ENCODE measurements at regions not wholly inside any gene's neighbourhood (a gene's known extent, or its start where the extent isn't known, plus 50 kb on each side); places are given as distances from the start of the nearest gene placed in this dataset.
"Not testable (repeated sequence)": the region's sequence is repeated elsewhere in the genome, so short reads cannot be mapped to it uniquely, and the experiment has no call there.

DNA sequence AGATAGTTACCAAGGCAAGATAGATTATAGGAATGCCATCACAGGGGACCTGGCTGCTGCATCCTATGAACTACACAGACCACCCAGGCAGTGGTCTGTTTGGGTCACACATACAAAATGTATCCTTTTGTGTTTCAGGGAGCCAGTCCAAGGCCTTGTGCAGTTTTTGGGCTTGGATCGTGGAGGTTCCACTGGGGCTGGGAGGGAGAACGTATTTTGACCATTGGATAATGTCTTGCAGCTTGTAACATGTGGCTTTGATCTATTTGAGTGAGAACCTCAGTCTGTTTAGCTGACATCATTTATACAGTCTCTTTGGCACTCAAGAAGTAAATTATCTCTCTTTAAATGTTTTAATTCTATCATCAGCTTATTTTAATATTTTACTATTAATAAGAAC is 147.3 kb downstream of the DUSP10 start:
- in situ Hi-C loops (cut with MboI), result no loop called here
- H4K20me1 ChIP-seq (ENCODE audit: insufficient read depth), result no peaks in the 10 kb centered on the region
- no peaks in the 10 kb centered on the region for H3K9me2 ChIP-seq (ENCODE audit: insufficient read depth)
- no peaks in the 10 kb centered on the region for H3K9me3 ChIP-seq (ENCODE audit: low read depth)
- H3K4me2 ChIP-seq (ENCODE audit: unreplicated experiment), result no peak overlapping the region
- DNase-seq, result no peak
- H3K4me3 ChIP-seq, result no peak overlapping the region
- H2AFZ ChIP-seq, result no peak overlapping the region
- H3K36me3 ChIP-seq (ENCODE audit: low read depth), result no peaks in the 10 kb centered on the region
- WGBS, 2 experiments (ENCODE audit: low coverage in 1 of 2, low lambda C conversion rate in 2 of 2, missing lambda C conversion rate in 2 of 2), result 28 to 40% methylated on average over 2 of the region's 2 CpGs
- no peak overlapping the region for H3K27ac ChIP-seq
- no peaks in the 10 kb centered on the region for H3K27me3 ChIP-seq (replicated peaks; ENCODE audit: insufficient read depth)
- no peak overlapping the region for H3K9ac ChIP-seq
- TF ChIP-seq EZH2 (IDR thresholded peaks at IDR 0.05; ENCODE audit: insufficient read depth, poor library complexity, severe bottlenecking), result no peak
- no peak for TF ChIP-seq EZH2phosphoT487 (IDR thresholded peaks at IDR 0.05; ENCODE audit: insufficient read depth, low read depth)
- no peaks in the 10 kb centered on the region for H3K79me2 ChIP-seq (ENCODE audit: insufficient read depth)
- H3F3A ChIP-seq (ENCODE audit: insufficient read depth), result no peaks in the 10 kb centered on the region
- no peaks in the 10 kb centered on the region for H3K4me1 ChIP-seq (ENCODE audit: insufficient read depth)

DNA sequence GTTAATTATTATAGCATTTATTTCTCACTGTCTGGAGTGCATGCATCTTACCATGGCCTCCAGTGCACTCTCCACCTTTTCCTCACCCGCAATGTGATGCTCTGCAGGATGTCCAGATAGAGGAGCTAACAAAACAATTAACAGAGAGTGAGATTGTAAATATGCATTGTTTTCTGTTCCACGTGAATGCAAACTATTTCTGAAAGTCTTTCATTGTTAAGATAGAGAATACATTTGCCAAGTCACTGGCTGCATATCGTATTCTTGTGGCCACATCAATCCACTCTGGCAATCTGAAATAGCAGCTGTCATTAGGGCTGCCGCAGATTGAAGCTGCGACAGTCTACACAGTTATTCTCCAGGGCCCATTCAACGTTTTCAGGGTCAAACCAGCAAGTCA is 143.8 kb downstream of the DUSP10 start:
- in situ Hi-C loops (cut with MboI), result no loop called here
- no peaks in the 10 kb centered on the region for H3K9me3 ChIP-seq (ENCODE audit: low read depth)
- H2AFZ ChIP-seq, result no peak overlapping the region
- TF ChIP-seq EZH2phosphoT487 (IDR thresholded peaks at IDR 0.05; ENCODE audit: insufficient read depth, low read depth) (no peak), EZH2 (IDR thresholded peaks at IDR 0.05; ENCODE audit: insufficient read depth, poor library complexity, severe bottlenecking) (no peak)
- H3K4me2 ChIP-seq (ENCODE audit: unreplicated experiment), result no peak overlapping the region
- 71 to 76% methylated on average over 6 of the region's 6 CpGs for WGBS, 2 experiments (ENCODE audit: low coverage in 1 of 2, low lambda C conversion rate in 2 of 2, missing lambda C conversion rate in 2 of 2)
- H3K79me2 ChIP-seq (ENCODE audit: insufficient read depth), result no peaks in the 10 kb centered on the region
- H3K9me2 ChIP-seq (ENCODE audit: insufficient read depth), result no peaks in the 10 kb centered on the region; the same call in 1 of the 2 replicates
- no peaks in the 10 kb centered on the region for H3K36me3 ChIP-seq (ENCODE audit: low read depth)
- H3K9ac ChIP-seq, result no peak overlapping the region
- H4K20me1 ChIP-seq (ENCODE audit: insufficient read depth), result no peaks in the 10 kb centered on the region
- H3F3A ChIP-seq (ENCODE audit: insufficient read depth), result no peaks in the 10 kb centered on the region
- no peaks in the 10 kb centered on the region for H3K27me3 ChIP-seq (replicated peaks; ENCODE audit: insufficient read depth)
- no peak overlapping the region for H3K4me3 ChIP-seq
- DNase-seq, result no peak
- no peak overlapping the region for H3K27ac ChIP-seq
- H3K4me1 ChIP-seq (ENCODE audit: insufficient read depth), result peaks cover 9% of the 10 kb centered on the region

DNA sequence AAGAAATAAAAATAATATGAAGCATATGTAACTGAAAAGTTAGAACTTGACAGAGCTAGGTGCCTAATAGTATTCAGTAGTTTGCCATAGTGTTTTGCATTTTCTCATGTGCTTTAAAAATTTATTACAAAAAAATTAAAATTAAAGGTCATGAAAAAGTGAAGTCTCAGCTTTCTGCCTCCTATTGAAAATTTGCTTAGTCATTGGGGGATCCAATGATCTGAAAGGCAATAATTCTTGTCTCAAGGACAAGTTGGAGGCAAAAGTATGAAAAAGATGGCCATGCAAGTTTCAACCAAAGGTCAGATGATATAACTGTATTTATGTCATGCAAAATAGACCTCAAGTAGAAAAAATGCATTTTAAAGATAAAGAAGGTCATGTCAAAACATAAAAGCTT is 140.7 kb downstream of the DUSP10 start:
- DNase-seq, result no peak
- Histone ChIP-seq H3K4me2 (ENCODE audit: unreplicated experiment) (no peak overlapping the region), H3K9ac (no peak overlapping the region), H4K20me1 (ENCODE audit: insufficient read depth) (no peaks in the 10 kb centered on the region), H3K9me2 (ENCODE audit: insufficient read depth) (no peaks in the 10 kb centered on the region; the same call in 1 of the 2 replicates), H3K9me3 (ENCODE audit: low read depth) (no peaks in the 10 kb centered on the region), H3K4me3 (no peak overlapping the region), H3K27me3 (replicated peaks; ENCODE audit: insufficient read depth) (no peaks in the 10 kb centered on the region), H3K36me3 (ENCODE audit: low read depth) (no peaks in the 10 kb centered on the region), H3K4me1 (ENCODE audit: insufficient read depth) (peaks cover 11% of the 10 kb centered on the region), H3F3A (ENCODE audit: insufficient read depth) (no peaks in the 10 kb centered on the region), H3K27ac (no peak overlapping the region), H3K79me2 (ENCODE audit: insufficient read depth) (no peaks in the 10 kb centered on the region), H2AFZ (no peak overlapping the region)
- in situ Hi-C loops (cut with MboI), result no loop called here
- TF ChIP-seq EZH2 (IDR thresholded peaks at IDR 0.05; ENCODE audit: insufficient read depth, poor library complexity, severe bottlenecking), result no peak
- TF ChIP-seq EZH2phosphoT487 (IDR thresholded peaks at IDR 0.05; ENCODE audit: insufficient read depth, low read depth), result no peak

DNA sequence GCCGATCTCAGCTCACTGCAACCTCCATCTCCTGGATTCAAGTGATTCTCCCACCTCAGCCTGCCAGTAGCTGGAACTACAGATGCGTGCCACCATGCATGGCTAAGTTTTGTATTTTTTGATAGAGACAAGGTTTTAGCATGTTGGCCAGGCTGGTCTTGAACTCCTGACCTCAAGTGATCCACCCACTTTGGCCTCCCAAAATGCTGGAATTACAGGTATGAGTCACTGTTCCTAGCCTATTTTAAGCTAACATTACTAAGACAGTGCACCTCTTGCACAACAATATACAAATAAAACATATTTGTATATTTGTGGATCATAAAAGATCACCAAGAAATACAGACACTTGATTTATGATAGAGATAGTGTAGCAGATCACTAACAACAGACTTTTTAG is 139.1 kb downstream of the DUSP10 start:
- H3K9me2 ChIP-seq (ENCODE audit: insufficient read depth), result no peaks in the 10 kb centered on the region; the same call in 1 of the 2 replicates
- H3K4me3 ChIP-seq, result no peak overlapping the region
- TF ChIP-seq EZH2phosphoT487 (IDR thresholded peaks at IDR 0.05; ENCODE audit: insufficient read depth, low read depth) (no peak), EZH2 (IDR thresholded peaks at IDR 0.05; ENCODE audit: insufficient read depth, poor library complexity, severe bottlenecking) (no peak)
- H3K36me3 ChIP-seq (ENCODE audit: low read depth), result no peaks in the 10 kb centered on the region
- H3K9me3 ChIP-seq (ENCODE audit: low read depth), result no peaks in the 10 kb centered on the region
- in situ Hi-C loops (cut with MboI), result no loop called here
- peak; percentile 64 for DNase-seq
- no peaks in the 10 kb centered on the region for H4K20me1 ChIP-seq (ENCODE audit: insufficient read depth)
- peaks cover 11% of the 10 kb centered on the region for H3K4me1 ChIP-seq (ENCODE audit: insufficient read depth)
- H2AFZ ChIP-seq, result no peak overlapping the region
- no peak overlapping the region for H3K27ac ChIP-seq
- no peaks in the 10 kb centered on the region for H3K27me3 ChIP-seq (replicated peaks; ENCODE audit: insufficient read depth)
- no peaks in the 10 kb centered on the region for H3K79me2 ChIP-seq (ENCODE audit: insufficient read depth)
- H3K9ac ChIP-seq, result no peak overlapping the region
- 26 to 38% methylated on average over 2 of the region's 2 CpGs for WGBS, 2 experiments (ENCODE audit: low coverage in 1 of 2, low lambda C conversion rate in 2 of 2, missing lambda C conversion rate in 2 of 2)
- no peaks in the 10 kb centered on the region for H3F3A ChIP-seq (ENCODE audit: insufficient read depth)
- no peak overlapping the region for H3K4me2 ChIP-seq (ENCODE audit: unreplicated experiment)

DNA sequence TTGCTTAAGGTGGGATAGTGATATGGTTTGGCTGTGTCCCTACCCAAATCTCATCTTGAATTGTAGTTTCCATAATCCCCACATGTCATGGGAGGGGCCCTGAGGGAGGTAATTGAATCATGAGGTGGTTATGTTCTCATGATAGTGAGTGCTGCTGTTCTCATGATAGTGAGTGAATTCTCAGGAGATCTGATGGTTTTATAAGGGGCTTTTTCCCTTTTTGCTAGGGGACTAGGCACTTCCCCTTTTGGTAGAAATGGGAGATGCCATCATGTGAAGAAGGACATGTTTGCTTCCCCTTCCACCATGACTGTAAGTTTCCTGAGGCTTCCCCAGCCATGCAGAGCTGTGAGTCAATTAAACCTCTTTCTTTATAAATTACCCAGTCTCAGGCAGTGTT is 137.5 kb downstream of the DUSP10 start:
- H3K9ac ChIP-seq; in situ Hi-C loops (cut with MboI); H4K20me1 ChIP-seq (ENCODE audit: insufficient read depth); H2AFZ ChIP-seq; H3K9me3 ChIP-seq (ENCODE audit: low read depth); H3K27me3 ChIP-seq (replicated peaks; ENCODE audit: insufficient read depth); H3K4me2 ChIP-seq (ENCODE audit: unreplicated experiment); H3F3A ChIP-seq (ENCODE audit: insufficient read depth); H3K79me2 ChIP-seq (ENCODE audit: insufficient read depth); H3K36me3 ChIP-seq (ENCODE audit: low read depth); H3K4me3 ChIP-seq; H3K27ac ChIP-seq; H3K9me2 ChIP-seq (ENCODE audit: insufficient read depth); DNase-seq: not testable (repeated sequence)
- peaks cover 11% of the 10 kb centered on the region for H3K4me1 ChIP-seq (ENCODE audit: insufficient read depth)
